RPMI8226 (cell line): ENCODE measurements at regions not wholly inside any gene's neighbourhood (a gene's known extent, or its start where the extent isn't known, plus 50 kb on each side); places are given as distances from the start of the nearest gene placed in this dataset.

ENCODE experiments used
- DNase-seq: peaks from one replicate; pipeline ENCODE4 v3.0.0-alpha.2; 2015

GRCh38 chr12:42660968-42661937 is 71.7 kb upstream of the PRICKLE1 start:
- no peak for DNase-seq

GRCh38 chr12:42660117-42660516 is 70.6 kb upstream of the PRICKLE1 start:
- no peak for DNase-seq

- no peak for DNase-seq
Measured at GRCh38 chr12:42652048-42652447, 62.5 kb upstream of the PRICKLE1 start.

DNA sequence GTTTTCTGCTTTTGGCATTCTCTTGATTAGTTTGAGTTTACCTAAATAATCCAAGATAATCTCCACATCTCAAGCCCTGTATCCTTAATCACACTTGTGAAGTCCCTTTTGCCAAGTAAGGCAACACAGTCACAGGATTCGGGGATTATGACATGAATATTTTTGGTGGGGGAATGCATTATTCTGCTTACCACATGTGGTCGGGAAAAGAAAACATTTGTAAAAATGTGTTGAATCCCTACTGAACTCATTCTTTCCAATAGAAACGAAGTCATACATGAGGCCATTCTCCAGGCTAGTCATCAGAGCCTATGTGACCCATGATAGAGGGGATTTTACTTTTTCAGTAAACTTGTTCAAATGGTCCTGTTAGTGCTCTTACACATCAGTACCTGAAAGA is 58.5 kb upstream of the PRICKLE1 start:
- DNase-seq = no peak

DNA sequence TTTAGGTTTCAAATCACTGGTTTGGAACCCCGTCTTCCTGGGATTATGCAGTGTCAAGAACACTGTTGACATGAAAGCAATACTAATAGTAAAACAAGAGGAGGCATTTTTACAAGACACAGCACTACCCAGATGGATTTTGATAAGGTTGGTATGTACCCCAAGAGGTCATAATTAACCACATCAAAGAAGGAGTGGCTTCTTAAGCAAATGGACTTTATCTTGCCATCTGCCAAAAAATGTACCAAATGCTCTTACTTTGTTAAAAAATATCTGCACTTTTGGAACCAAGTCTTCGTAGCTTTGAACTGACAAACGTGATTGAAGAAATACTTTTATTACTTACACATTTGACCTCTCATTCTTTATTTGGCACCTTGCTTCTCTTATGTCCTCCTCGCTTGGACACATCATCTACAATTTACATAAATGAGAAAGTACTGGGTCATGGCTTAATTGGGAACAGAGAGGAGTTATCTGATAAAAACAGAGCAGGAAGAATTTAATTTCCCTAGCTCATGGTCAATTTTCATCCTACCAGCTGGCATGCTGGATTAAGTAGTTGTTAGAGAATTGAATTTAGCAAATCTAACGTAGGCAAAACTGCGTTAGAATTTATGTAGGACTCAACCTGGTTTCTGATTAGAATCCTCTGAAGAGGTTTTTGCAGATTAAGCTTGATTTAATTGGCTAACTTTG is 54.5 kb upstream of the PRICKLE1 start:
- DNase-seq = no peak

DNA sequence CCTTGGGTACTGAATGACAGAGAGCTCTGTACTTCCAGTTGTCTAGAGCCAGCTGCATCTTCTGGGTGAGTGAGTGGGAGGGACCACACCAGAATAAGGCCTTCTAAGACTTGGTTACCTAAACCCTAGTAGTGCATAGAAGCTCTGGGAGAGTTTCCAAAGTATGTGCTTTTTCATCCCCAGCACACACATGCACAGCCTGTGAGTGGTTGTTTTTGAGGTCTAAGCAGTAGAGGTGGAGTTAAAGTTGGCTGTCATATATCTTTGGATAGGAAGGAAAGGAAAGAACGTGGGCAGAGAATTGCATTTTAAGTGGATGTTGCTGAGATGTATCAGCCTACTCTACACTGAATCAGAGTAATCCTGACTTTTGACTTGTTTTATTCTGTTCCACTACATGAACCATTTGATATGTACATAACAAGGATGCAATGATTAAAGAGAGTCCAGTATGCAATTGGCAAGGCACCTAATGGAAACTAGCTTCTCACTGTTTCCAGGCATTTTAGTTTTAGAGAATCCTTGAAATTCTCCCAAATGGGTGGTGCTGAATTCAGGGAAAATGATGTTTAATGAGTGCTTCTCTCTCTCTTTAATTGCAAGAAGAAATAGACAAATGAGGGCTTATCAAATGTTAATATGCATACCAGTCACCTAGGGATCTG is 51.8 kb upstream of the PRICKLE1 start:
- no peak for DNase-seq

- DNase-seq = no peak
Measured at GRCh38 chr12:42640391-42640790, 50.8 kb upstream of the PRICKLE1 start.

- DNase-seq = no peak
Measured at GRCh38 chr12:42639556-42639955, 50.0 kb upstream of the PRICKLE1 start.
